DMS53 treated with DMSO at 0.1 percent for 48 hours (cell line): ENCODE measurements at regions not wholly inside any gene's neighbourhood (a gene's known extent, or its start where the extent isn't known, plus 50 kb on each side); places are given as distances from the start of the nearest gene placed in this dataset.
"Not testable (repeated sequence)": the region's sequence is repeated elsewhere in the genome, so short reads cannot be mapped to it uniquely, and the experiment has no call there.

Source experiments
- DNase-seq: peaks from one replicate; lab custom pipeline; 2025; ENCODE audit not compliant: unreplicated experiment; lab: John Stamatoyannopoulos, UW

DNA sequence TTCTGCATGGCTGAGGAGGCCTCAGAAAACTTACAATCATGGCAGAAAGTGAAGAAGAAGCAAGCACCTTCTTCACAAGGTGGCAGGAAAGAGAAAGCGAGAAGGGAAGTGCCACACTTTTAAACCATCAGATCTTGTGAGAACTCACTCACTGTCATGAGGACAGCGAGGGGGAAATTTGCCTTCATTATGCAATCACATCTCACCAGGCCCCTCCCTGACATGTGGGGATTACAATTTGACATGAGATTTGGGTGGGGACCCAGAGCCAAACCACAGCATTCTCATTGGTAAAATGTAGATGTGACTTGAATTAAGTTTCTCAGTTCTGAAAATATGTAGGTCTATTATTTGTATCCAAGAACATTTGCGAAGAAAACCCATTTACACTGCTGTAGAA lies 854.8 kb downstream of the EPHA4 start:
- DNase-seq = no peak

GRCh38 chr2:220736778-220737177 lies 835.3 kb downstream of the EPHA4 start:
- DNase-seq = no peak

DNA sequence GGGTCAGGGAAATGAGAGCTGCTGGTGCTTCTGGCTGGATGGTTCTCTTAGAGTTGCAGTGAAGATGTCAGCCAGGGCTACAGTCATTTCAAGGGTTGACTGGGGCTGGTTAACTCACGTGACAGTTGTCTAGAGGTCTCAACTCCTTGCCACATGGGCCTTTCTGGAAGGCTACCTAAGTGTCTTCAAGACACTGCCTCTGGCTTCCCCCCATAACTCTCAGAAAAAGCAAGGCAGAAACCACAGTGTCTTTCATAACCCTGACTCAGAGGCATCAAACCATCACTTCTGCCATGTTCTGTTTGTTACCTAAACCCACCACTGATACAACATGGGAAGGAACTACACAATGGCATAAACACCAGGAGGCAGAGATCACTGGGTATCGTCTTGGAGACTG lies 828.9 kb downstream of the EPHA4 start:
- no peak for DNase-seq

DNA sequence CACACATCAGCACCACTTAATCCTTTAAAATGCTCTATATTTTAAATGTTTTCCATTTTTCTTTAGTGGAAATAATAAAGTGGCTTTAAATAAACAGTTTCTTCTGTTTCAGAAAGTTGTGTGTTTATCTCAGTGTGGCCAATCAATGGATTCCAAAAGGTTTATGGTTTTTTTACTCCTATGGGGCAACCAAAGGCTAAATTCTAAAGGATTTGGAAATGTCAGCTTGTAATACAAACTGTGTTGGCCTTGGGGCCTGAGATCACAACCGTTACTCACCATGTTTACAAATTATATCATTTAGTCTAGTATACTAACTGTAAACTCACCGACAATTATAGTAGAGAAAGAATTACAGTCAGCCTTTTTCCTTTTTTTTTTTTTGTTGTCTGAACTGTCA lies 827.2 kb downstream of the EPHA4 start:
- no peak for DNase-seq

DNA sequence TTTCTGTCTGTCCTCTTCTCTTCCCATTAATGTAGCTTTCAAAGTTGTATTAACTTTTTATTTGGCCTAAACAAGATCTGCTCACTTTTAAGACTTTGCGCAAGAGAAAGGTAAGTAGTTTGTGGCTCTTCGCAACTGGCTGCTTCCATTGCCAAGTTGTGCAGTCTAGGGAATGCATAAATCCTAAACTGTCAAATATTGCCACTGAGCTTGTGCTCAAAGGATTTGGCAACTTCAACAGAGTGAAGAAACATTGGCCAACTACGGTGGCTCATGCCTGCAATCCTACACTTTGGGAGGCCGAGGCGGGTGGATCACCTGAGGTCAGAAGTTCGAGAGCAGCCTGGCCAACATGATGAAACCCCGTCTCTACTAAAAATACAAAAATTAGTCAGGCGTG lies 826.4 kb downstream of the EPHA4 start:
- no peak for DNase-seq

GRCh38 chr2:220747736-220748135 lies 824.4 kb downstream of the EPHA4 start:
- no peak for DNase-seq

- no peak for DNase-seq
Measured at GRCh38 chr2:220748875-220749479, 823.1 kb downstream of the EPHA4 start.

- no peak for DNase-seq
Measured at GRCh38 chr2:220753486-220753885, 818.6 kb downstream of the EPHA4 start.

DNA sequence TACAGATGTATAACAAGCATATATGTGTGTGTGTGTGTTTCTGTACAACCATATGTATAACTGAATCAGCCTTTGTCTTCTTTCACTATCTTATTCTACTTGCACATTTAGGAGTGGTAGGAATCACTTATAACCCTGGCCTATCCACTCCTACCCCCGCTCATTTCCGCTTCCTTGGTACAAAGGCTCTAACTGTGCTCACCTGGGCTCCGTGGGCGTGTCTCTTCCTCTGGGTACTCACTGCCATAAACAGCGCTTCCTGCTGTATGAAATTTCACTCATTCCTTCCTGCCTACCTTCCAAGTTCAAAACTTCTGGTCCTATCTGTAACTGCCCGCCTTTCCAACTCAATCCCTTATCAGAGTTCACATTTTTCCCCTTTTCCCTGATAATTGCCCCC lies 815.5 kb downstream of the EPHA4 start:
- no peak for DNase-seq

DNA sequence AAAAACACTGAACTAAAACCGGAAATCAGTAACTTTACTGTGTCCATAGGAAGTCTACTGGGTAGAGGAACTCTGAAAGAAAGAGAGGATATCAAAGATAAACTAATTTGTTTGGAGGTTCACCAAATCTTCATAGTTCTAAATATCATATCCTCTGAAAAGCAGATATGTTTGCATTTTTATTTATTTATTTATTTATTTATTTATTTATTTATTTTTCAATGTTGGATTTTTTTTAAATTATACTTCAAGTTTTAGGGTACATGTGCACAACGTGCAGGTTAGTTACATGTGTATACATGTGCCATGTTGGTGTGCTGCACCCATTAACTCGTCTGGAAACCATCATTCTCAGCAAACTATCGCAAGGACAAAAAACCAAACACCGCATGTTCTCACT lies 813.7 kb downstream of the EPHA4 start:
- not testable (repeated sequence) for DNase-seq

- no peak for DNase-seq
Measured at GRCh38 chr2:220764171-220764570, 807.9 kb downstream of the EPHA4 start.

GRCh38 chr2:220767591-220768255 lies 804.4 kb downstream of the EPHA4 start:
- DNase-seq = no peak

DNA sequence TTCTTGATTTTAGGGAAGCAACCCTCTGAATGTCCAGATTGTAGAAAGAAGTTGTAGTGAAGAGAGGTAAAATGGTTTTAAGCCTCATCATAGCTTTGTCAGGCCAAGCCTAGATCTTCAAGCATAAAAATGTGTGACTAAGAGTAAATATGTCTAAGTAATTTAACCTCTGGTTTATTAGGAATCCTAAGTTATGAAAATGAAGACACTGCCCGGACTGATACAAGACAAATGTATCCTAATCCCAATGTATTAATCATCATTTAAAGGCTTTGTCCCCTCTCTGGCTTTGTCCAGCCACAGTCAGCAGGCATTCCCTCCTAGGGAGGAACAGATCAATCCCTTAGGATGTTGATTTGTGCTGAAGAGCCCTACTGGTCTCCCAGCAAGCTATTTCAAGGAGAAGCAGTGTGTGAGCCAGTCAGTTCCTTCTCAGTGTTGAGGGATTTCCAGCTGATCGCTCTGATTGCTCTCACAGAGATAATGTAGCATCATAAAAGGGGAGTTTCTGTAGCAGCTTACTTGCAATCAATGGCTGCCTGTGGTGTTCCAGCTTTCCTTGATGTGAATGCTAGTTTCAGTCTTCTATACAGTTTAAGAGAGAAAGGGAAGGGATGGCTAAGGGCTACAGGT lies 796.1 kb downstream of the EPHA4 start:
- no peak for DNase-seq

DNA sequence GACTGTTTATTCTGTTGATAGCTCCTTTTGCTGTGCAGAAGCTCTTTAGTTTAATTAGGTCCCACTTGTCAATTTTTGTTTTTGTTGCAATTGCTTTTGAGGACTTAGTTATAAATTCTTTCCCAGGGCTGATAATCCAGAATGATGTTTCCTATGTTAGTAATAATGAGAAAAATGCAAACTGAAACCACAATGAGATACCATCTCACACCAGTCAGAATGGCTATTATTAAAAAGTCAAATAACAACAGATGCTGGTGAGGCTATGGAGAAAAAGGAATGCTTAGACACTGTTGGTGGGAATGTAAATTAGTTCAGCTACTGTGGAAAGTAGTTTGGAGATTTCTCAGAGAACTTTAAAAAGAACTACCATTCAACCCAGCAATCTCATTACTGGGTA lies 793.0 kb downstream of the EPHA4 start:
- not testable (repeated sequence) for DNase-seq

- DNase-seq = no peak
Measured at GRCh38 chr2:220779511-220779910, 792.6 kb downstream of the EPHA4 start.

GRCh38 chr2:220779931-220780330 lies 792.2 kb downstream of the EPHA4 start:
- DNase-seq = no peak

DNA sequence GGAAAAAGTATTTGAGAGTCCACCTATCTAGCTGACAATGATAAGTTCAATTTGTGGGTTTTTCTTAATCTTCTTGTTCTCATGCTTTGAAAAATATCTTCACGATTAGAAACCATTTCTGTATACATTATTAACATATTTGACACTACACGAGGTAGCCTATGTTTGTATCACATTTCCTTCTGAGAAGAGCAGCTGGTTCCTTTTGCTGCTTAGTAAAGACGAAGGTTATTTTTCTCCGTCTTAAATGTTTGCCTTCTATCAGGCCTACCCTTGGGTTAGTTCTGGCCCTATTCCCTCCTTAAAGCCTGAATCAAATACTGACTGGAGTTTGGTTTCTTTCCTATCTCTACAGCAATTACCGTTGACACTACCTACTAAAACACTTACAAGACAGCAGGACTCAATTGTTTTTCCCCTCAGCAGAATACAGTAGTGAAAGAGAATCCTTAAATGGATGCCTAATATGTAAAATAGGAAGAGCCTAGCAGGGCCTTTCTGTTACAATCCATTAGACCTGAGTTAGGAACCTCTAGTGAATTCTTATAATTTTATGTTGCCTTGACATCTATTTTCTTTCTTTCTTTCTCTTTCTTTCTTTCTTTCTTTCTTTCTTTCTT lies 790.4 kb downstream of the EPHA4 start:
- no peak for DNase-seq

GRCh38 chr2:220782609-220783113 lies 789.4 kb downstream of the EPHA4 start:
- DNase-seq = no peak

DNA sequence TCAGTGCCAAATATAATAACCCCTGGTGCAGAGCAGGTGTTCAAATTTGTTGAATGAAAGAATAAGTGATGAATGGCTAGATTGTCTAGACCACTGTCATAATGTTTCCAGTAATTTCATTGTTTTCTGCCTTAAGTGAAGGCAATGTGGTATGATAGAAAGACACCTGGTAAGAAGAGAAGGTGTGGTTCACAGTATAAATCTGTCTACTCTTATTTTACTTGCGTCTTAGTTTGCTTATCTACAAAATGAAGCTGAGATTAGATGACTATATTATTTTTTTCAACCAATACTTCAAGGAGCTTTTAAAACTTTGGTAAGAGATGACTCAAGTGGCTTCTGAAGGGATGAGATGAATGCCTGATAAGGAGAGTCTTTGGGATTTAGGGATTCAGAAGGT lies 788.4 kb downstream of the EPHA4 start:
- no peak for DNase-seq

GRCh38 chr2:220785178-220785577 lies 786.9 kb downstream of the EPHA4 start:
- peak; percentile 72 for DNase-seq

DNA sequence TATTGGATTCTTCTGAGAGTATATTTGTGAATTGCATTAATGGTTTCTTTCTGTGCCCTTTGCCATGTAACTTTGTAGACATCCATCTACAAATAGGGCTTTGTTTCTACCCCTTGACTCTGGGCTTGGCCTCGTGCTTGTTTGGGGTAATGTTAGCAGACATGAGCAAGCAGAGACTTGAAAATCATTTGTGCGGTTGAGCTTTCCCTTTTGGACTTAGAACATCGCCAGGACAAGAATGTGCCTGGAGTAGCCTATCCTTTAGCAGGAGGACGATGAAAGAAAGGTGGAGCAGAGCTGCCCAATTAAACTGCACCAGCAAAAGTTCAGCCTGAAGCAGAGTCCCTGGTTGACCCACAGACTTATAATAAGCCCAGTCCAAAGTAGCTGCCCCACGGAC lies 785.9 kb downstream of the EPHA4 start:
- no peak for DNase-seq

DNA sequence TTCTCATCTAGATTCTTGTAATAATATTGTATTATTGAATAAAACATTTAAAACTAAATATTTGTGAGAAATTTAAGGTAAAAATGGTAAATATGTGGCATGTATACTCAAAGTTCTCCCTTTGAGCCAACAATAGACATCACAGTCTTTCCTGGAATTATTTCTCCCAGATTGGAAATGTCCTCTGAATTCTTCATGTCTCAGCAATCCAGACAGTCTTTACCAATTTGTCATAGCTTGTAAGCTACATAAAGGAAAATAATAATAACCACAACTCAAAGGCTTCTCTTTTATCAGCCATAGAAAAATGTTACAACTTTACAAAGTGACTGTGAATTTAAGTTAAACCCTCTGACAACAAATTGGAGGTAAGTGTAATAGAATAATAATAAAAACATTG lies 784.9 kb downstream of the EPHA4 start:
- no peak for DNase-seq
